ENCODE measurements at regions not wholly inside any gene's neighbourhood (a gene's known extent, or its start where the extent isn't known, plus 50 kb on each side); places are given as distances from the start of the nearest gene placed in this dataset.

DNA sequence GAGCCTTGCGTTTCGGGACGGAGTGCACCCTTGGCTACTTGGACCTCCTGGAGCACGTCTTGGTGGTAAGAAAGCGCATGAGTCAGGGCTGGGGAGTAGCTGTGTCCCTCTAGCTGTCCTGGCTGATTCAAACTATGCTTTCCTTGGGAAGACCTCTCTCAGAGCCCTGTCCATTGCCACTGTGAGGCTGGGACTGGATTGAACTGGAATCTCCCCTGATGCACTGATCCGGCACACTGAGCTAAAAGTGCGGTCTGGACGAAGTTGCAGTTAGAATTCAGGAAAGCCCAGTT is 232.6 kb upstream of the TPM1 start:
- no peak for DNase-seq (ENCODE audit: low read depth, low spot score)

DNA sequence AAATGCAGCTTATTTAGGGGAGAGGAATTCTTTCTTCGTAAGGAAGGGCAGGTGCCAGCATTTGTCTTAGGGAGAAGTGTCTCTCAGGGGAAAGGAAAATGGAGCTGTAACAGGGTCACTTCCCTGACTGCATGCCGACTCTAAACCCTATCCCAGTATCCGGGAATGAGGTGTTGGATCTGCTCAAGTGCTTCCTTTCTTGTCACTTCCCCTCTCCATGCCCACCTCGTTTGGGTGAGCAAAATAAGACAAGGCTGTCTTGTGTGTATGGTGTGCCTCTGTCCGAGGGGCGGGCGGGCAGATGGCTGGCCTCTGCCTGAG is 230.1 kb upstream of the TPM1 start:
- no peak for DNase-seq (ENCODE audit: low read depth, low spot score)
- H3K4me3 ChIP-seq (ENCODE audit: low read length) = no peak overlapping the region

More for the DNA sequence above, 232.6 kb upstream of the TPM1 start:
- H3K4me3 ChIP-seq (ENCODE audit: low read length) = no peak overlapping the region

GRCh38 chr15:62816342-62817069 is 226.0 kb upstream of the TPM1 start:
- no peak for DNase-seq (ENCODE audit: low read depth, low spot score)
- no peak overlapping the region for H3K4me3 ChIP-seq (ENCODE audit: low read length)

GRCh38 chr15:62818691-62819090 is 223.9 kb upstream of the TPM1 start:
- DNase-seq (ENCODE audit: low read depth, low spot score) = no peak
- no peak overlapping the region for H3K4me3 ChIP-seq (ENCODE audit: low read length)

GRCh38 chr15:62821384-62822131 is 221.0 kb upstream of the TPM1 start:
- no peak overlapping the region for H3K4me3 ChIP-seq (ENCODE audit: low read length)

GRCh38 chr15:62822228-62822627 is 220.3 kb upstream of the TPM1 start:
- H3K4me3 ChIP-seq (ENCODE audit: low read length) = no peak overlapping the region
- no peak for DNase-seq (ENCODE audit: low read depth, low spot score)

More at GRCh38 chr15:62821384-62822131, 221.0 kb upstream of the TPM1 start:
- no peak for DNase-seq (ENCODE audit: low read depth, low spot score)

DNA sequence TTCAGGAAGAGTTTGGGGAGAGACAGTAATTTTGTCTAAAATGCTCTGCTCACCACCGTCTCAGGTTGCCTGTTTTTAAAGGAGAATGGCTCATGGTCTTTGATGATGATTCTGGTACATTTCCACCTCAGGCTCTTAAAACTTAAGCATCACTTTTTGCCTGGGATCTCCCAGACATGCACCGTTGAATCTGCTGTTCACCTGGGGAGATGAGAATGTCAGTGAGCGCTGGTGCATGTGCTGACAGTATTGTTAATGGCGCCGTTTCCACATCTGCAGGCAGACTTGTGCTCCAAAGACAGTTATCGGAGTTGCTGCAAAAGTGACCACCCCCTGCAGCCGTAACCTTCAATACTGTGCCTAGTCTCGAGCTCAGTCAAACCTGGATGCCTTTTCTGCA is 219.0 kb upstream of the TPM1 start:
- no peak overlapping the region for H3K4me3 ChIP-seq (ENCODE audit: low read length)
- DNase-seq (ENCODE audit: low read depth, low spot score) = no peak

GRCh38 chr15:62824111-62825015 is 218.2 kb upstream of the TPM1 start:
- DNase-seq (ENCODE audit: low read depth, low spot score) = no peak
- H3K4me3 ChIP-seq (ENCODE audit: low read length) = no peak overlapping the region

DNA sequence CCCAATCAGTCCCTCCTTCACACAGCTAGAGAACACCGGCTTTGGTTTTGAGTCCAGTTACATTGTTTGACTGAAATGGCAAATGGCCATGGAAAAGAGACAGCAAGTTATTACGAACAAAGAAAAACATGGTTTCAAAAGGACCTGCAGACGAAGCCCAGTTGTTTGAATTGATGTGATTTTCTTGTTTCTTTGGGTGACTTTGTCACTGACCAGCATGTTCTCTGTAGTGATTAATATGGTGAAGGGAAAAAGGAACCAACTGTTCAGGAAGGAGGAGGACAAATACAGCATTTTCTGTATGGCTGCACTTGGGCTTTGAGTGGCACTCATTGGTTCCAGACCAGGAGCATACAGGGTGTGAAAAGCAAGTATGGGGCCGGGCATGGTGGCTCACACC is 217.4 kb upstream of the TPM1 start:
- no peak overlapping the region for H3K4me3 ChIP-seq (ENCODE audit: low read length)

DNA sequence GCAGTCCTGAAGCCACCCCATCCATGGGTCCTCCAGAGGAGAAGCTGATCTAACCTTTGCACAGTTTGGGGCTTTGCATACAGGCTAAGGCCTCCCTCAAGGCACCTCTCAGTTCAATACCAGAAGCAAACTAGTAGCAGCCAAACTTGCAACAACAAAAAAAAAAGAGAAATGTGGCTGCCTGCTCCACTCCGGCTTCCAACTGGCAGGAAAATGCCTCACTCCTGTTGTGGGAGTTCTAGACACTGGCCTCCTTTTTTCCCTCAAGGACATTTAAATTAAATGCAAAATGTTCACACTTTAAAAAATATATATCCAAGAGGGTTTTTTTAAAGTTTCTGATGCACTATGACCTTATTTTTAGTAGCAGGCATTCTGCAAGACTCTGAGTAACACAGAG is 216.0 kb upstream of the TPM1 start:
- H3K4me3 ChIP-seq (ENCODE audit: low read length) = no peak overlapping the region
- DNase-seq (ENCODE audit: low read depth, low spot score) = no peak

More for the DNA sequence above, 217.4 kb upstream of the TPM1 start:
- no peak for DNase-seq (ENCODE audit: low read depth, low spot score)

DNA sequence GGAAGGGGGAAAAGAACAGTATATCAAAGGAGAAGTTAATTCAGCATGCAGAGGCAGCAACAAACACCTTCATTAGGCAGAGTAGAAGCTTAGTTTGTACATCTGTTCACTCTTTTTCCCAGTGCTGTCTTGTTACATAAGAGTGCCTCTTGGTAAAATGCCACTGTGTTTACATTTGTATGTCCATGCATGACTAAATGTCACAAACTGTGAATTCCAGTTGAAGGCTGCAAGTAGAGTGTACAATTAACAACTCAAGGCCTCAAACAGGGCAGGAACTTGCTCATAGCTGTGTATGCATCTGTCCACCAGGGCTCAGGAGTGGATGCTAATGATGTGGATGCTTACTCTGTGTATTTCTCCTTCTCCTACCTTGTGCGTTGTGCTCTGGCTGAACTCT is 214.2 kb upstream of the TPM1 start:
- no peak for DNase-seq (ENCODE audit: low read depth, low spot score)
- H3K4me3 ChIP-seq (ENCODE audit: low read length) = no peak overlapping the region

DNA sequence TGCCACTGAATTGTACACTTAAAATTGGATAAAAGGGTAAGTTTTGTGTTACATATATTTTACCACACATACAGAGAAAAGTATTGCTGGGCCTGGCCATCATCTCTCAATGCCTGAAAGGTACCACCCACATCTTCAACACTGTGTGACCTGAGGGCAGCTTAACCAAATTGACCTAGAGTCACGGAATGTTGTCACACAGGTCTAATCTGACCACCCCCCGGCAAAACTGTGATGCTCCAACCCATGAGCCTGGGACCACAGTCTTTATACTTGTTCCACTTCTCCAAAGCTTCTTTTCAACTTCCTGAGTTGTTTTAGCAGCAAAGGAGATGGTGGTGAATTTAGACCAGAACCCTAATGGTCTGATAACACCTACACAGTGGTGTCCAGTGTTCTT is 210.3 kb upstream of the TPM1 start:
- no peak for DNase-seq (ENCODE audit: low read depth, low spot score)
- no peak overlapping the region for H3K4me3 ChIP-seq (ENCODE audit: low read length)

DNA sequence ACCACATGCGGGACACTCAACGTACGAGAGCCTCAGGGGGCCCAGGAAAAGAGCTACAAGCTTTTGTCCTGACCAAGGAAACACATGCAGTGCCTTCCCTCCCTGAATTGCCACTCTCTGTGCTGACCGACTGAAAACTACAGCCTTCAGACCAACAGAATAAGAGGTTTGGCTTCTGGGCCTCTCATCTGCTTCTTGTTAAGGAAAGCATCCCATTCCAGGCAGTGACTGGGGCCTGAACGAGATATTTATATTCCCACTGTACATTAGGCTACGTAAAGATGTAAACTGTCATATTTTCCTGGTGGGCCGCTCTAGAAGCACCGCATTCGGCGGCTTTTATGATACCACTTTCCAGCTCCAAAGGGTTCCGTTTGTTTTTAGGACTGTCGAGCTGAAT is 208.9 kb upstream of the TPM1 start:
- H3K4me3 ChIP-seq (ENCODE audit: low read length) = no peak overlapping the region
- DNase-seq (ENCODE audit: low read depth, low spot score) = no peak

DNA sequence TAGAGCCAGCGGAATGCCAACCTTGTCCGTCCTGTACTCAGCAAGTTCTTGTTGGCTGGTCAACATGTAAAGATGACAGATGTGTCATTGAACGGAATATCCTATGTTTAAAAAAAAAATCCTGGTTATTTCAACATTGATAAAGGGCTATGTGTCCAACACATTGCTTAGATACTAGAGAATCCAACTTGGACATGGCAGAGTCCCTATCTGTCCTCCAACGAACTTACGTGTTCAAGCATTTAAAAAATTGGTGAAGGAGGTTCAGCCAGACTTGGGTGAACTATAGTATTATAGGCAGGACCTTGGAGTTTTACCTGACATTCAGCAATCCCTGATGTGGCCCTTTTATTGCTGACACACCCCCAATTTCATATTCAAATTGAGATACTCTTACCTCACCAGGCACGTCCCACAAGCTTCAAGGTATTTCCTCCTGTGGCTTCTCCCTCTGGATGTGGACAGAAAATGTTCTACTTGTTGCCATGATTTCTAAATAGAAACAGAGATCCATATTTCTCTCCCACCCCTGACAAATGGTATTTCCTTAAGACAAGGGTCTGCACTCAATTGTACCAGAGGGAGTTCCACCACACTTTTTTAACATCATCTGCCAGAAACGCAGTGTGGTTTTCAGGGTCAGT is 207.7 kb upstream of the TPM1 start:
- H3K4me3 ChIP-seq (ENCODE audit: low read length) = no peak overlapping the region
- DNase-seq (ENCODE audit: low read depth, low spot score) = no peak

DNA sequence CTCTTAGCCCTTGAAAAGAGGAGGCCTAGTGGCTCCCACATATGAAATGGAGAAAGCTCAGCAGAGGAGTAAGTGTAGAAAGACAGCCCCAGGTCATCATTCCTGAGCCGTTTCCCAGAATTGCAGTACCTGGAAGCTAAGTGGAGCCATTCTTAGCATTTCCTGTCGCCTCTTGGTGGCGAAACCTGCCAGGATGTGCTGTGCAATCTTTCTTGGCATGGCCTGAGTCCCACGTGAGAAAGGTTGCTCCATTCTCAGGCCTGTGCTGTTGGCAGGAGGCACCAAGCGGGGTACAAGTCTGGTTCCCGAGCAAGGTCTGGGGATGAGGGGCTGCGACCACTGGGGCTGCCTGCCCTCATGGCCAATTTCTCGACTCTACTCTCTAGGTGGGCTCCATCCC is 207.2 kb upstream of the TPM1 start:
- no peak overlapping the region for H3K4me3 ChIP-seq (ENCODE audit: low read length)
- no peak for DNase-seq (ENCODE audit: low read depth, low spot score)

DNA sequence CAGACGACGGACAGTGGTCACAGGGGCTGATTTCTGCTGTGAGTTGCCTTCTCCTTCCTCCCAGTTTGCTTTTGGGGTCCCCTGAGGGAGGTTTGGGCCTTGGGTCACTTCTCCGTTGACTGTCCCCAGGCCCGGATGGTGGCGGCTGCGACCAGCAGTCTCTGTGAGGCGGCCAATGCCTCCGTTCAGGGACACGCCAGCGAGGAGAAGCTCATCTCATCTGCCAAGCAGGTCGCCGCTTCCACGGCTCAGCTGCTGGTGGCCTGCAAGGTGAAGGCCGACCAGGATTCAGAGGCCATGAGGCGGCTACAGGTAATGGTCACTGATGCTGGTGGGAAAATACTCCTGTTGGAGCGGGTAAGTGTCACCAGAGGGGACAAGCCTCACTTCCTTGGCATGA is 206.8 kb upstream of the TPM1 start:
- H3K4me3 ChIP-seq (ENCODE audit: low read length) = no peak overlapping the region
- no peak for DNase-seq (ENCODE audit: low read depth, low spot score)

DNA sequence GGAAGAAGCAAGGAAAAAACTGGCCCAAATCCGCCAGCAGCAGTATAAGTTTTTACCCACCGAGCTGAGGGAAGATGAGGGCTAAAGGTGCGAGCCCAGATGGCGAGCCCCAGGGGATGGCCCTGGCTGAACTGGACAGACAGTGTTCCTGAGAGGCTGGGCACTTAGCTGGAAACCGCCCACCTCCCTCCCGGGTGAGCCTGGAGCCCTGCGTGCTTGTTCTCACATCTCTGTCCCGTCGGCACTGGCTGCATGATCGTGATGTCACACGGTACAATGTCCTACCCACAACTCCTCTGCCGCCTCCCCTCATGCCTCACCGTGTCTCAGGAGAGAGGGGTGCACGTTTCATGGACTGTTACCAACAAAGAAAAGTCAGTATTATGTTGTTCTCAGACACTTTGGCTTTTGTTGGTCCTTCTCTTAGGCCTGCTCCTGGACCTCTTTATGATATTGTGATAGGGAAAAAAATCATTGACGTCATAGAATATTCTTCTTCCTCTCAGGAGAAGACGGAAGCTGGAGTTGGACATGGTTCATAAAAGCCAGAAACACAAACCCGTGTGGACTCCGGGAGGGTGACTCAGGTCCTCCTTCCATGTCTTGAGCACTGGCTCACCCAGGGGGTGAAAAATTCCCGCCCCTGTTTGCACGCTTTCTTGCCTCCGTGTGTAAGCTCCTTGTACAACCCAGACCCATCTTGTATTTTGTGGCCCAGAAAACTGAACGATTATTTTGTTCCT is 201.8 kb upstream of the TPM1 start:
- H3K4me3 ChIP-seq (ENCODE audit: low read length) = no peak overlapping the region
- DNase-seq (ENCODE audit: low read depth, low spot score) = no peak

DNA sequence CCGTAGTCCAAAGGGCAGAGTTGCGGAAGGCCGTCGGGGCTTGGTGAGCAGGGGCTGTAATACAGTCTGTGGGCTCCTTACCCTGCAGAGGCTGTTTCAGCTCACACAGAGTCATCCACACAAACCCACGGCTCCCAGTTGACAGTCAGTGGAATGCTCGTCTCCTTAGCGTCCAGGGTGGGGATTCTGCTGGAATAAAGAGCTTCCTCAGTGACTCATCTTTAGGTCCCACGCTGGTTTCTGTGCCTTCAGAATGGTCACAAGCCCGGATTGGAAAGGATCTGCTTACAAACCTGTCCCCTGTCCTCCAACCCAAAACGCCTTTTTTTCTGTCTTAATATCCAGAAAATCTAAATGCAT is 201.3 kb upstream of the TPM1 start:
- DNase-seq (ENCODE audit: low read depth, low spot score) = no peak
- no peak overlapping the region for H3K4me3 ChIP-seq (ENCODE audit: low read length)

- DNase-seq (ENCODE audit: low read depth, low spot score) = no peak
- H3K4me3 ChIP-seq (ENCODE audit: low read length) = no peak overlapping the region
Observed at GRCh38 chr15:62841891-62842559, 200.5 kb upstream of the TPM1 start.
